Heart right ventricle (tissue), 16 donors: ENCODE measurements at regions not wholly inside any gene's neighbourhood (a gene's known extent, or its start where the extent isn't known, plus 50 kb on each side); places are given as distances from the start of the nearest gene placed in this dataset.

Experiments
- ATAC-seq, 8 donors: fragments of 200-7000 bp; cut with Tn5 transposase; one replicate each; pipeline ENCODE4 v1.9.1; 2020; ENCODE audit warnings: mild to moderate bottlenecking in 8 of 8, moderate library complexity in 8 of 8, moderate number of reproducible peaks in 1 of 8
- DNase-seq, 2 donors: peaks; one replicate each; pipeline ENCODE4 v3.0.0-alpha.2; 2020
- H3K27ac ChIP-seq, 10 donors: fragments of 200-600 bp; sonication (generic) in 2 of 10; one replicate each; pipeline versions ENCODE4 v1.5.0 to v1.8.0; 2020 to 2022; ENCODE audit warnings: mild to moderate bottlenecking in 3 of 10
- H3K27me3 ChIP-seq, 7 donors: fragments of 200-600 bp; one replicate each; pipeline ENCODE4 v1.8.0; 2021 to 2022; ENCODE audit warnings: mild to moderate bottlenecking in 2 of 7
- H3K36me3 ChIP-seq, 9 donors: fragments of 200-600 bp; sonication (generic) in 1 of 9; one replicate each; pipeline versions ENCODE4 v1.5.0 to v1.8.0; 2020 to 2022; ENCODE audit warnings: mild to moderate bottlenecking in 2 of 9
- H3K4me1 ChIP-seq, 9 donors: fragments of 200-600 bp; sonication (generic) in 1 of 9; one replicate each; pipeline versions ENCODE4 v1.5.0 to v1.8.0; 2020 to 2022; ENCODE audit warnings: mild to moderate bottlenecking in 4 of 9
- H3K4me3 ChIP-seq, 10 donors: fragments of 200-600 bp; sonication (generic) in 2 of 10; one replicate each; pipeline versions ENCODE4 v1.5.0 to v1.8.0; 2020 to 2022; ENCODE audit warnings: mild to moderate bottlenecking in 7 of 10, moderate library complexity in 2 of 10
- H3K9me3 ChIP-seq, 11 donors: fragments of 200-600 bp in 10 of 11; sonication (generic) in 2 of 11; one replicate each; pipeline versions ENCODE4 v1.5.0 to v1.8.0; 2013 to 2022; ENCODE audit warnings: mild to moderate bottlenecking in 2 of 11, control low read depth in 1 of 11, moderate library complexity in 1 of 11
- WGBS, 2 donors: extraction: QIAGEN DNeasy Blood & Tissue Kit; methylation state at CpG; one replicate each; pipeline ENCODE4 v1.1.7; 2013; ENCODE audit warnings: inconsistent platforms in 1 of 2; 5-methylcytosine and 5-hydroxymethylcytosine counted together
- intact Hi-C, 10 donors: fragments of 100-400 bp; cut with DNase I; formaldehyde crosslinking; loops; one replicate each; pipeline versions ENCODE4 v1.11.1 to v1.14.2; 2022
- TF ChIP-seq, protein P1 (sequence below), 9 donors: fragments of 200-600 bp; sonication (generic) in 2 of 9; IDR thresholded peaks; one replicate each; pipeline versions ENCODE4 v1.5.0 to v1.8.0; 2021 to 2022; ENCODE audit warnings: antibody characterized with exemption in 9 of 9, mild to moderate bottlenecking in 5 of 9, moderate library complexity in 1 of 9
- donor health status: Arrhythmogenic right ventricular cardiomyopathy.
- donor health status: ischemic (EF 13 %, LVEDD 7.1; RV severe dilation, severe dysfunction).
- donor health status: healthy with polysubstance abuse.
- donor health status: DM: no; HTN: yes; CAD: no.
- donor health status: DM: no; HTN: no; CAD: no.
- donor health status: ischemic (EF 25% LVEDD 6.9; RV normal size, moderate dysfunction).
- donor health status: ischemic (EF 25% LVEDD 5.7; RV mildly dilated, moderate dysfunction).
- donor health status: healthy.
- donor health status: DM: yes; HTN: yes; CAD: no.
- donor health status: Ischemic cardiomyopathy.
- donor health status: ischemic (EF 35%, LVEDD 5.7; RV mildly dilated, moderate dysfunction).
- donor health status: nonischemic (EF 11% LVEDD 7.7; RV severe dilation, severe dysfunction).
- donor health status: DM: yes; HTN: yes; CAD: no.
- donor health status: PGD.
- donor health status: ischemic (EF 29% LVEDD 5.4; RV normal size, mild dysfunction).
- donor health status: nonischemic (EF 23%, LVEDD 6.1; RV moderate dilation, normal function).

DNA sequence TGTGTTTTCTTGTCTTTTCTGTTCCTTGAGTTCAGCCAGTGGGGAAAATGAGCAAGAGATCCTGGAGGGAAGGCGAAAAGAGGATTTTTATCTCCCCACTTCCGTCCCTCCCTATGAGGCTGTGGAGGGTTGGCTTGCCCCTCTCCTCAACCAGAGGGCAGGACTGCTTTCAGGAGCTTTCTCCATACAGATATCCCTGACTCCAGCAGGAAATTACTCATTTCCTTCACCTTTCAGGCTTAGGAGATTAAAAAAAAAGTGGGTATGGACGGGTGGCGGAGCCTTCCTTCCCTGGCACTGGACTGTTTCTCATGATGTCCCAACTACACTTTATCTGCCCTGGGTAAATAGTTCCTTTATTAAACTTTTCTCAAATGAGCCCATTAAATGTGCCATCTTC lies 241.2 kb downstream of the FRK start:
- H3K27ac ChIP-seq: no peak overlapping the region
- no peak for DNase-seq
- H3K9me3 ChIP-seq: no peaks in the 10 kb centered on the region
- H3K4me3 ChIP-seq: no peak overlapping the region
- intact Hi-C loops: no loop called here
- ATAC-seq: no peak
- H3K4me1 ChIP-seq: no peaks in the 10 kb centered on the region
- H3K27me3 ChIP-seq: no peaks in the 10 kb centered on the region
- 34 to 60% methylated on average over 4 of the region's 4 CpGs for WGBS, 2 donors
- TF ChIP-seq, protein P1, sequence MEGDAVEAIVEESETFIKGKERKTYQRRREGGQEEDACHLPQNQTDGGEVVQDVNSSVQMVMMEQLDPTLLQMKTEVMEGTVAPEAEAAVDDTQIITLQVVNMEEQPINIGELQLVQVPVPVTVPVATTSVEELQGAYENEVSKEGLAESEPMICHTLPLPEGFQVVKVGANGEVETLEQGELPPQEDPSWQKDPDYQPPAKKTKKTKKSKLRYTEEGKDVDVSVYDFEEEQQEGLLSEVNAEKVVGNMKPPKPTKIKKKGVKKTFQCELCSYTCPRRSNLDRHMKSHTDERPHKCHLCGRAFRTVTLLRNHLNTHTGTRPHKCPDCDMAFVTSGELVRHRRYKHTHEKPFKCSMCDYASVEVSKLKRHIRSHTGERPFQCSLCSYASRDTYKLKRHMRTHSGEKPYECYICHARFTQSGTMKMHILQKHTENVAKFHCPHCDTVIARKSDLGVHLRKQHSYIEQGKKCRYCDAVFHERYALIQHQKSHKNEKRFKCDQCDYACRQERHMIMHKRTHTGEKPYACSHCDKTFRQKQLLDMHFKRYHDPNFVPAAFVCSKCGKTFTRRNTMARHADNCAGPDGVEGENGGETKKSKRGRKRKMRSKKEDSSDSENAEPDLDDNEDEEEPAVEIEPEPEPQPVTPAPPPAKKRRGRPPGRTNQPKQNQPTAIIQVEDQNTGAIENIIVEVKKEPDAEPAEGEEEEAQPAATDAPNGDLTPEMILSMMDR (IDR thresholded peaks at IDR 0.05): no peak
- H3K36me3 ChIP-seq: no peaks in the 10 kb centered on the region

DNA sequence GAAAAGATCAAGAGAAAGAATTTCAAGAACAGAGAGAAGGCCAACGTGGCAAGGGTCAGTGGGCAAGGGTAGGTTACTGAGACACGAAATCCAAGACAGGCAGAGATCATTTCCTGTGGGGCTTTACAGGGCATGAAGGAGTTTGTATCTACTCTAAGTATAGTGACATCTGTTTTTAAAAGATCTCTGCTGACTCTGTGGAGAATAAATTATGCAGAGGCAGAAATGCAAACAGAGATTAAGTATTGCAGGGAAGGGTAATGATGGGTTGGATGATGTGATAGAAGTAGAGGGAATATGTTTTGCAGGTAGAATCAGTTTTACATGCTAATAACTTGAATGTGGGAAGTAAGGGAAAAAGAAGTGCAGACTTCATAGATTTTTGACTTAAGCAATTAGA lies 243.5 kb downstream of the FRK start:
- no peaks in the 10 kb centered on the region for H3K36me3 ChIP-seq
- H3K4me1 ChIP-seq: no peaks in the 10 kb centered on the region
- TF ChIP-seq, protein P1 (IDR thresholded peaks at IDR 0.05): no peak
- no peaks in the 10 kb centered on the region for H3K9me3 ChIP-seq
- intact Hi-C loops: no loop called here
- H3K4me3 ChIP-seq: no peak overlapping the region
- DNase-seq (no peak), ATAC-seq (no peak)
- no peak overlapping the region for H3K27ac ChIP-seq
- H3K27me3 ChIP-seq: no peaks in the 10 kb centered on the region
- 47 to 51% methylated on average over 2 of the region's 2 CpGs for WGBS, 2 donors

- Histone ChIP-seq H3K9me3 (no peaks in the 10 kb centered on the region), H3K27me3 (no peaks in the 10 kb centered on the region), H3K27ac (no peak overlapping the region), H3K4me1 (no peaks in the 10 kb centered on the region), H3K4me3 (no peak overlapping the region), H3K36me3 (no peaks in the 10 kb centered on the region)
- intact Hi-C loops: no loop called here
- ATAC-seq: no peak
- TF ChIP-seq, protein P1 (IDR thresholded peaks at IDR 0.05): no peak
- no peak for DNase-seq
- WGBS, 2 donors: 83 to 88% methylated on average over 1 of the region's 1 CpG
Measured at GRCh38 chr6:115814907-115815306, 245.8 kb downstream of the FRK start.

DNA sequence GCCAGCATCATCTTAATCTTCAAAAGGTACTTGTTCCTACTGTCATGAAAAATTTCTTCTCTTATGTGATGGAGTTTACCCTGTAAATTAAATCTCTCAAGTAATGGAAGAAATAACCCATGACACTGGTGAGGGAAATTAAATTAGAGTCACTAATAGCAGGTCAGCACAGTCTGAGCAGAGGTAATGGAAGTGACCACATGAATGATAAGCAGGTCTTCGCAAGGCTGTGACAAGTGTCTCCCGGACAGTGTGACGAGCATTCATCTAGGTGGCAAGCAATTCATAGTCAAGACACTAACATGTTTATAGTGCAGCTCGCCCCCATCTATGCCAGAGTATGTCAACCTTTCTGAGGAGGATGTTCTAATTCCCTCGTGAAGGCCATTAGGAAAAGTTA lies 249.2 kb downstream of the FRK start:
- DNase-seq (no peak), ATAC-seq (no peak)
- Histone ChIP-seq H3K9me3 (no peaks in the 10 kb centered on the region), H3K36me3 (no peaks in the 10 kb centered on the region), H3K4me3 (no peak overlapping the region), H3K27ac (no peak overlapping the region), H3K4me1 (no peaks in the 10 kb centered on the region), H3K27me3 (no peaks in the 10 kb centered on the region)
- intact Hi-C loops: no loop called here
- WGBS, 2 donors: 80 to 82% methylated on average over 5 of the region's 5 CpGs
- TF ChIP-seq, protein P1 (IDR thresholded peaks at IDR 0.05): no peak

GRCh38 chr6:115798229-115798628 lies 262.5 kb downstream of the FRK start:
- no peaks in the 10 kb centered on the region for H3K36me3 ChIP-seq
- ATAC-seq: no peak
- 26 to 30% methylated on average over 1 of the region's 1 CpG for WGBS, 2 donors
- H3K27ac ChIP-seq: no peak overlapping the region
- DNase-seq: no peak
- H3K27me3 ChIP-seq: no peaks in the 10 kb centered on the region
- H3K9me3 ChIP-seq: no peaks in the 10 kb centered on the region
- intact Hi-C loops: no loop called here
- H3K4me1 ChIP-seq: no peaks in the 10 kb centered on the region
- TF ChIP-seq, protein P1 (IDR thresholded peaks at IDR 0.05): no peak
- H3K4me3 ChIP-seq: no peak overlapping the region
